ENCODE measurements at regions not wholly inside any gene's neighbourhood (a gene's known extent, or its start where the extent isn't known, plus 50 kb on each side); places are given as distances from the start of the nearest gene placed in this dataset.

DNA sequence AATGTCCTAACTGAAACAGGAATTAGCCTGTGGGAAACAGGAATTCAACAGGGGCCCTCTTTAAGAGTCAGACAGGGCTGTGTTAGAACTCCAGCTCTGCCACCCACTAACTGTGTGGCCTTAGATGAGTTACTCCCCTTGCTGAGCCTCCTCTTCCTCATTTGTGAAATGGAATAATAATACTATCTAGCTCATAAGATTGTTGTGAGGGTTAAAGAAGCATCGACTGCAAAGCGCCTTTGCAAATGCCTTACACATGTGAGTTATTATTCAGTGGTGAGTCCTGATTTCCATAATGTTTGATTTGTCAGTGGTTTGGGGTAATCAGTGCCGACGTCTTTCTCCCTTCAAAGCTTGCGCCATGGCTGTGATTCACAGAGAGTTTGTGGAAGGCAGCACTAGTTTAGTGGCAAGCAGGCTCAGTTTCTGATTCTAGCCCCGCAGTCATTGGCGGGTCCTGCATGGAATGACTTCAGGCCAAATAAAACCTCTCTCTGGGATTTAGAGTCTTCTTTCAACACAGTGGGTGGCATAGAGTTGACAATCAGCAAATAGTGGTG is 388.5 kb downstream of the PLPP3 start:
- H3F3A ChIP-seq (ENCODE audit: insufficient read depth, low read depth) = no peaks in the 10 kb centered on the region
- POLR2A ChIA-PET (ENCODE audit: unreplicated experiment) = no interaction called here
- H3K27me3 ChIP-seq (ENCODE audit: insufficient read depth, low read depth) = no peaks in the 10 kb centered on the region
- intact Hi-C loops (cut with micrococcal nuclease; ENCODE audit: unreplicated experiment) = no loop called here
- H4K20me1 ChIP-seq (ENCODE audit: insufficient read depth) = no peaks in the 10 kb centered on the region
- CTCF ChIA-PET = no interaction called here
- BruUV-seq (replicated peaks) = no TSS peak
- DNase-seq = no peak
- H3K36me3 ChIP-seq (ENCODE audit: low read depth) = no peaks in the 10 kb centered on the region
- H3K27ac ChIP-seq = no peak overlapping the region
- H3K4me1 ChIP-seq (replicated peaks; ENCODE audit: insufficient read depth) = no peaks in the 10 kb centered on the region
- 0 out of 2 replicates have a peak, but pooled peaks cover under 1% of the 10 kb centered on the region for H3K9me2 ChIP-seq (ENCODE audit: insufficient read depth)
- H3K79me2 ChIP-seq (ENCODE audit: low read depth) = no peaks in the 10 kb centered on the region
- no peaks in the 10 kb centered on the region for H3K9me3 ChIP-seq (ENCODE audit: insufficient read depth, low read depth)
- H2AFZ ChIP-seq = no peak overlapping the region
- TF ChIP-seq EZH2 (IDR thresholded peaks at IDR 0.05; ENCODE audit: low read depth) = no peak
- TF ChIP-seq, protein P1, sequence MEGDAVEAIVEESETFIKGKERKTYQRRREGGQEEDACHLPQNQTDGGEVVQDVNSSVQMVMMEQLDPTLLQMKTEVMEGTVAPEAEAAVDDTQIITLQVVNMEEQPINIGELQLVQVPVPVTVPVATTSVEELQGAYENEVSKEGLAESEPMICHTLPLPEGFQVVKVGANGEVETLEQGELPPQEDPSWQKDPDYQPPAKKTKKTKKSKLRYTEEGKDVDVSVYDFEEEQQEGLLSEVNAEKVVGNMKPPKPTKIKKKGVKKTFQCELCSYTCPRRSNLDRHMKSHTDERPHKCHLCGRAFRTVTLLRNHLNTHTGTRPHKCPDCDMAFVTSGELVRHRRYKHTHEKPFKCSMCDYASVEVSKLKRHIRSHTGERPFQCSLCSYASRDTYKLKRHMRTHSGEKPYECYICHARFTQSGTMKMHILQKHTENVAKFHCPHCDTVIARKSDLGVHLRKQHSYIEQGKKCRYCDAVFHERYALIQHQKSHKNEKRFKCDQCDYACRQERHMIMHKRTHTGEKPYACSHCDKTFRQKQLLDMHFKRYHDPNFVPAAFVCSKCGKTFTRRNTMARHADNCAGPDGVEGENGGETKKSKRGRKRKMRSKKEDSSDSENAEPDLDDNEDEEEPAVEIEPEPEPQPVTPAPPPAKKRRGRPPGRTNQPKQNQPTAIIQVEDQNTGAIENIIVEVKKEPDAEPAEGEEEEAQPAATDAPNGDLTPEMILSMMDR (conservative IDR thresholded peaks at IDR 0.05) = no peak
- H3K4me2 ChIP-seq = no peak overlapping the region
- no peak overlapping the region for H3K4me3 ChIP-seq

DNA sequence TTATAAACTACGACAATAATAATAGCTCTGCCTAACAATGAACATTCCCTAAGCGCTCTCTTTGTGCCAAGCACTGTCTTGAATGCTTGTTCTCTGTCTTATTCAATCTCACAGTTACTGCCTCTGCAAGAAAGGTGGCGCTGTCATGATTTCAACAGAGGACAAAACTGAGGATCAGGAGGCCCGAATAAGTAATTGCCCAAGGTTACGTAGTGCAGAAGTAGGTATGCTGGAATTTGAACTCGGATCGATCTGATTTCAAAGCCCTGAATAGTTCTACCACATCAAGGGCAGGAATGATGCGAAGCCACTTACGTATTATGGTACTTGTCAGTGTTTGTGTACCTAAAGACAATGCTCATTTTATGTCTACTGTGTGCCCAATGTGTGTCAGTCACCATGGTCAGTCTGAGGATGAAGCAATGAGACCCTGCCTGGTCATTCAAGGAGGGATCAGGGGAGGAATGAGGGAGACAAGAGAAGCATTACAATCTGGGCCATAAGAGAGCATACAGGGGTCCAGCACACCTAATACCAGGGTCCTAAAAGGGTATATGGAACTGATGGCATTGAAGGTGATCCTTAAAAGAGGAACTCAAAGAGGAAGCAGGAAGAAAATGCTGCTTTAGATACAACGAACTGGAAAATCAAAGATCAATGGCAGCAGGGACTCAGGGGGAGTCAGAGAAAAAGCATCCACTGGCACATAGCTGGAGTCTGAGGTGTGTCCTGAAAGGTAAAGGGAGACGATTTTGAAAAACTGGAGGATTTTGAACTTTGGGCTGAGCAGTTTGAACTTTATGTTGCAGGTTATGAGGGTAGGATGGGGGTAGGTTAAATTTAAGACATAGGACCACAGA is 389.2 kb downstream of the PLPP3 start:
- ChIA-PET POLR2A (ENCODE audit: unreplicated experiment) (no interaction called here), CTCF (no interaction called here)
- DNase-seq = no peak
- H4K20me1 ChIP-seq (ENCODE audit: insufficient read depth) = no peaks in the 10 kb centered on the region
- no peaks in the 10 kb centered on the region for H3K27me3 ChIP-seq (ENCODE audit: insufficient read depth, low read depth)
- no peak overlapping the region for H3K4me3 ChIP-seq
- no peaks in the 10 kb centered on the region for H3F3A ChIP-seq (ENCODE audit: insufficient read depth, low read depth)
- no peaks in the 10 kb centered on the region for H3K36me3 ChIP-seq (ENCODE audit: low read depth)
- no peak overlapping the region for H3K4me2 ChIP-seq
- no peak overlapping the region for H3K27ac ChIP-seq
- no peaks in the 10 kb centered on the region for H3K9me3 ChIP-seq (ENCODE audit: insufficient read depth, low read depth)
- no peaks in the 10 kb centered on the region for H3K9me2 ChIP-seq (ENCODE audit: insufficient read depth)
- no peaks in the 10 kb centered on the region for H3K4me1 ChIP-seq (replicated peaks; ENCODE audit: insufficient read depth)
- no peak for TF ChIP-seq EZH2 (IDR thresholded peaks at IDR 0.05; ENCODE audit: low read depth)
- TF ChIP-seq, protein P1 (conservative IDR thresholded peaks at IDR 0.05) = no peak; the same call in 1 of the 2 replicates
- no peaks in the 10 kb centered on the region for H3K79me2 ChIP-seq (ENCODE audit: low read depth)
- no peak overlapping the region for H2AFZ ChIP-seq
- no TSS peak for BruUV-seq (replicated peaks)
- intact Hi-C loops (cut with micrococcal nuclease; ENCODE audit: unreplicated experiment) = no loop called here

DNA sequence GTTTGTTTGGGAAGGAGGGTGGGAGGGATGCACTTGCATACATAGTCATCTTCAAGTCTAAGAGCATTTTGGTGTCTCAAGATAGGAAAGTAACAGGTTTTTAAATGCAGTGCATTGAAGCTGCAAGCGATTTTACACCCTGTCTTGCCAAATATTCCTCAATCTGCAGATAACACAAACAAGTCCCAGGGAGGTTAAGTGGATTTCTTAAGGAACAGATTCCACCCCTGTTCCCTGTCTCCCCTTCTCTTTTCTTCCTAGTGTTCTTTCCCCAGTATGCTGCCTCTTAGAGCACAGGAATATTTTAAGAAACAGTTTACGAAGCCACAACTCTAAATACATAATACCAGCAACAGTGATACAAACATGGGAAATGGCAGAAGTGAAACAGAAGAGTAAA is 389.9 kb downstream of the PLPP3 start:
- TF ChIP-seq, protein P1 (conservative IDR thresholded peaks at IDR 0.05) = no peak
- TF ChIP-seq EZH2 (IDR thresholded peaks at IDR 0.05; ENCODE audit: low read depth) = no peak
- BruUV-seq (replicated peaks) = no TSS peak
- no peak overlapping the region for H3K4me2 ChIP-seq
- H2AFZ ChIP-seq = no peak overlapping the region
- POLR2A ChIA-PET (ENCODE audit: unreplicated experiment) = no interaction called here
- H3K9me2 ChIP-seq (ENCODE audit: insufficient read depth) = no peaks in the 10 kb centered on the region
- no peaks in the 10 kb centered on the region for H3K9me3 ChIP-seq (ENCODE audit: insufficient read depth, low read depth)
- no peak for DNase-seq
- no peak overlapping the region for H3K27ac ChIP-seq
- no peaks in the 10 kb centered on the region for H3K4me1 ChIP-seq (replicated peaks; ENCODE audit: insufficient read depth)
- no peaks in the 10 kb centered on the region for H3K36me3 ChIP-seq (ENCODE audit: low read depth)
- no peak overlapping the region for H3K4me3 ChIP-seq
- no peaks in the 10 kb centered on the region for H3F3A ChIP-seq (ENCODE audit: insufficient read depth, low read depth)
- no peaks in the 10 kb centered on the region for H4K20me1 ChIP-seq (ENCODE audit: insufficient read depth)
- no peaks in the 10 kb centered on the region for H3K27me3 ChIP-seq (ENCODE audit: insufficient read depth, low read depth)
- intact Hi-C loops (cut with micrococcal nuclease; ENCODE audit: unreplicated experiment) = no loop called here
- no peaks in the 10 kb centered on the region for H3K79me2 ChIP-seq (ENCODE audit: low read depth)
- CTCF ChIA-PET = no interaction called here
